K562 (cell line): ENCODE measurements at regions not wholly inside any gene's neighbourhood (a gene's known extent, or its start where the extent isn't known, plus 50 kb on each side); places are given as distances from the start of the nearest gene placed in this dataset.

ENCODE experiments used
- ATAC-seq: fragments of 200-7000 bp; cut with Tn5 transposase; 3 replicates; pipeline ENCODE4 v1.9.1; 2020; ENCODE audit warnings: moderate library complexity
- BruUV-seq: library from RNA; stranded (reverse); fragments of 400-500 nt; replicated peaks from 2 replicates; lab custom pipeline; 2021; lab: Mats Ljungman, UMichigan
- CTCF ChIA-PET: fragments of 300-600 bp; formaldehyde crosslinking; extraction: SDS; loops from one replicate; lab custom pipeline; 2021; ENCODE audit warnings: low intra/inter-chr PET ratio; lab: Yijun Ruan, JAX
- POLR2A ChIA-PET: fragments of 300-600, 350-650 bp; sonication (Branson Sonifier 250); formaldehyde crosslinking; extraction: SDS; loops from one replicate; lab custom pipeline; 2021; ENCODE audit warnings: antibody characterized with exemption, inconsistent platforms; lab: Yijun Ruan, JAX
- DNase-seq, 4 experiments: peaks; one replicate each; pipeline versions ENCODE4 v3.0.0 to v3.0.0-alpha.2; 2011 to 2018; ENCODE audit warnings: low spot score in 3 of 4, mixed read lengths in 3 of 4; ENCODE audit errors: extremely low read depth in 1 of 4
- FAIRE-seq: peaks from 2 replicates; lab custom pipeline; 2011; peaks lifted over from hg19 to GRCh38; lab: Jason Lieb, UNC
- H2AFZ ChIP-seq: 2 replicates; pipeline ENCODE4 v1.6.0; 2011; ENCODE audit warnings: low read depth, low read length, control low read depth, inconsistent platforms
- H3K27ac ChIP-seq: fragments of 200-600 bp; 3 replicates; pipeline ENCODE4 v1.8.0; 2011; ENCODE audit warnings: low read depth, mild to moderate bottlenecking, control low read depth, inconsistent platforms, low read length, moderate library complexity, mixed read lengths; ENCODE audit errors: extremely low read depth
- H3K27me3 ChIP-seq, 2 experiments: fragments of 300-600 bp in 1 of 2; 2 replicates in 1 of 2; 3 replicates in 1 of 2; pipeline versions ENCODE4 v1.6.0 to v1.8.0; 2011; ENCODE audit warnings: inconsistent platforms in 2 of 2, low read length in 2 of 2, mild to moderate bottlenecking in 1 of 2, mixed read lengths in 1 of 2, moderate library complexity in 1 of 2; ENCODE audit not compliant: control insufficient read depth in 2 of 2, insufficient read depth in 2 of 2
- H3K36me3 ChIP-seq: fragments of 300-600 bp; 3 replicates; pipeline ENCODE4 v1.8.0; 2011; ENCODE audit warnings: mild to moderate bottlenecking, low read length, inconsistent platforms; ENCODE audit not compliant: control insufficient read depth, insufficient read depth
- H3K4me1 ChIP-seq, 2 experiments: fragments of 200-600 bp in 1 of 2; replicated peaks in 1 of 2; 2 replicates in 1 of 2; 3 replicates in 1 of 2; pipeline versions ENCODE4 v1.5.1 to v1.8.0; 2011; ENCODE audit warnings: inconsistent platforms in 2 of 2, low read length in 2 of 2, mild to moderate bottlenecking in 1 of 2, mixed read lengths in 1 of 2, moderate library complexity in 1 of 2; ENCODE audit not compliant: control insufficient read depth in 2 of 2, insufficient read depth in 2 of 2
- H3K4me2 ChIP-seq: 2 replicates; pipeline ENCODE4 v1.6.1; 2011; ENCODE audit warnings: low read length, control low read depth, inconsistent platforms, mixed read lengths; ENCODE audit not compliant: insufficient read depth
- H3K4me3 ChIP-seq: fragments of 200-600 bp; sonication (generic), shearing (Covaris generic); 2 replicates; pipeline ENCODE4 v1.5.1; 2016; ENCODE audit warnings: control low read depth, inconsistent platforms
- H3K79me2 ChIP-seq: fragments of 200-600 bp; 3 replicates; pipeline ENCODE4 v1.8.0; 2011; ENCODE audit warnings: low read length, inconsistent platforms; ENCODE audit not compliant: control insufficient read depth, insufficient read depth
- H3K9ac ChIP-seq, 2 experiments: 2 replicates each; pipeline versions ENCODE4 v1.6.0 to v1.6.1; 2011; ENCODE audit warnings: low read depth in 2 of 2, low read length in 2 of 2, control low read depth in 1 of 2, inconsistent platforms in 1 of 2, mild to moderate bottlenecking in 1 of 2, mixed read lengths in 1 of 2; ENCODE audit not compliant: insufficient read depth in 1 of 2
- H3K9me1 ChIP-seq: one replicate; pipeline ENCODE4 v1.6.0; 2011; ENCODE audit warnings: inconsistent platforms, mild to moderate bottlenecking, low read length, moderate library complexity; ENCODE audit not compliant: control insufficient read depth, insufficient read depth
- H3K9me3 ChIP-seq: replicated peaks from 2 replicates; pipeline ENCODE4 v1.5.1; 2011; ENCODE audit warnings: low read depth, low read length, inconsistent platforms; ENCODE audit not compliant: control insufficient read depth, insufficient read depth
- H4K20me1 ChIP-seq: replicated peaks from 2 replicates; pipeline ENCODE4 v1.6.1; 2011; ENCODE audit warnings: low read length, inconsistent platforms, mixed read lengths; ENCODE audit not compliant: control insufficient read depth, insufficient read depth
- CEBPZ ChIP-seq: fragments of 150-350 bp; IDR thresholded peaks from 2 replicates; pipeline ENCODE4 v1.6.1; 2014; ENCODE audit warnings: low read depth, mild to moderate bottlenecking, low read length, borderline replicate concordance
- FOXP1 ChIP-seq: sonication (generic); formaldehyde crosslinking; IDR thresholded peaks from 2 replicates; pipeline ENCODE4 v1.8.0; 2022; ENCODE audit warnings: mild to moderate bottlenecking, missing genetic modification reagents
- MCM2 ChIP-seq: fragments of 450-650 bp; IDR thresholded peaks from 2 replicates; pipeline ENCODE4 v1.6.1; 2017; ENCODE audit warnings: low read depth, mild to moderate bottlenecking
- NFIC ChIP-seq: fragments of 450-650 bp; IDR thresholded peaks from 2 replicates; pipeline ENCODE4 v1.6.1; 2017; ENCODE audit warnings: mild to moderate bottlenecking, inconsistent platforms
- TAF9B ChIP-seq: fragments of 450-650 bp; IDR thresholded peaks from 2 replicates; pipeline ENCODE4 v1.6.1; 2018; ENCODE audit warnings: mild to moderate bottlenecking; ENCODE audit not compliant: partially characterized antibody
- THAP7 ChIP-seq: fragments of 250-450 bp; sonication (Bioruptor Pico); IDR thresholded peaks from 2 replicates; pipeline ENCODE4 v1.5.0; 2021
- ZNF668 ChIP-seq: fragments of 250-450 bp; sonication (Bioruptor Pico); IDR thresholded peaks from 2 replicates; pipeline ENCODE4 v1.8.0; 2022; ENCODE audit warnings: mild to moderate bottlenecking, inconsistent platforms
- WGBS: fragments of 100-300 bp; shearing (Covaris generic); methylation state at CpG from one replicate; pipeline ENCODE4 v1.1.6; 2016; ENCODE audit warnings: low coverage, mixed read lengths; ENCODE audit not compliant: insufficient coverage; ENCODE audit errors: missing lambda C conversion rate; 5-methylcytosine and 5-hydroxymethylcytosine counted together
- in situ Hi-C: fragments of 300-500 bp; cut with MboI; formaldehyde crosslinking; loops from 4 replicates; pipeline ENCODE4 v1.15.0; 2018; ENCODE audit warnings: inconsistent platforms, mixed read lengths
- intact Hi-C: fragments of 100-400 bp; cut with micrococcal nuclease; formaldehyde crosslinking; loops from 2 replicates; pipeline ENCODE4 v1.14.2; 2022

DNA sequence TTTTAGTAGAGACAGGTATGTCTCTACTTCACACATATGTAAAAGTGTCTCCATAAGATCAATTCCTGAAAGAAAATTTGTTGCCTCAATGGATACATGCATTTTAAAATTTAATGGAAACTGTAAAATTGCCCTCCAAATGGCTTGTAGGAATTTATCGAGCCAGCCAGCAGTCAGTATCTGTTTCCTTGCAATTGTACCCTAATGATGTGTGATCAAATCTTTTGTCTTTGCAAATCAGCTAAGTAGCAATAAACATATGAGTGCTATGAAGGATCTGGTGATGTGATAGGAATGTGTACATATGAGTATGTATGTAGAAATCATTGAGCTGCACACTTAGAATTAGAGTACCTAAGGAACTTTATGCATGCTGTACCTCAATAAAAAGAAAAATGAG lies 253.0 kb downstream of the MAFB start:
- no peak for TF ChIP-seq FOXP1 (CRISPR knock-in tag)
- TF ChIP-seq TAF9B: no peak
- no peak for TF ChIP-seq THAP7 (CRISPR knock-in tag)
- no peak for TF ChIP-seq ZNF668 (CRISPR knock-in tag)
- TF ChIP-seq NFIC: no peak
- TF ChIP-seq CEBPZ: no peak
- TF ChIP-seq MCM2: no peak
- TF ChIP-seq, all 486 proteins: peak for 0
- POLR2A ChIA-PET: no interaction called here
- H3K9me3 ChIP-seq: no peaks in the 10 kb centered on the region
- no peak overlapping the region for H3K4me2 ChIP-seq
- no peak overlapping the region for H3K9ac ChIP-seq
- no peak overlapping the region for H3K27ac ChIP-seq
- CTCF ChIA-PET: no interaction called here
- no peak overlapping the region for H2AFZ ChIP-seq
- H4K20me1 ChIP-seq: no peaks in the 10 kb centered on the region
- no peaks in the 10 kb centered on the region for H3K79me2 ChIP-seq
- FAIRE-seq: no peak
- no TSS peak for BruUV-seq
- H3K4me1 ChIP-seq: no peaks in the 10 kb centered on the region; a peak in 1 of 5 replicates
- intact Hi-C loops (no loop called here), in situ Hi-C loops (no loop called here)
- WGBS: 13% methylated on average over 1 of the region's 1 CpG
- no peak overlapping the region for H3K4me3 ChIP-seq
- H3K27me3 ChIP-seq: no peaks in the 10 kb centered on the region
- DNase-seq: no peak
- no peaks in the 10 kb centered on the region for H3K36me3 ChIP-seq
- H3K9me1 ChIP-seq: no peaks in the 10 kb centered on the region
- ATAC-seq: no peak
